ENCODE measurements at regions not wholly inside any gene's neighbourhood (a gene's known extent, or its start where the extent isn't known, plus 50 kb on each side); places are given as distances from the start of the nearest gene placed in this dataset.

DNA sequence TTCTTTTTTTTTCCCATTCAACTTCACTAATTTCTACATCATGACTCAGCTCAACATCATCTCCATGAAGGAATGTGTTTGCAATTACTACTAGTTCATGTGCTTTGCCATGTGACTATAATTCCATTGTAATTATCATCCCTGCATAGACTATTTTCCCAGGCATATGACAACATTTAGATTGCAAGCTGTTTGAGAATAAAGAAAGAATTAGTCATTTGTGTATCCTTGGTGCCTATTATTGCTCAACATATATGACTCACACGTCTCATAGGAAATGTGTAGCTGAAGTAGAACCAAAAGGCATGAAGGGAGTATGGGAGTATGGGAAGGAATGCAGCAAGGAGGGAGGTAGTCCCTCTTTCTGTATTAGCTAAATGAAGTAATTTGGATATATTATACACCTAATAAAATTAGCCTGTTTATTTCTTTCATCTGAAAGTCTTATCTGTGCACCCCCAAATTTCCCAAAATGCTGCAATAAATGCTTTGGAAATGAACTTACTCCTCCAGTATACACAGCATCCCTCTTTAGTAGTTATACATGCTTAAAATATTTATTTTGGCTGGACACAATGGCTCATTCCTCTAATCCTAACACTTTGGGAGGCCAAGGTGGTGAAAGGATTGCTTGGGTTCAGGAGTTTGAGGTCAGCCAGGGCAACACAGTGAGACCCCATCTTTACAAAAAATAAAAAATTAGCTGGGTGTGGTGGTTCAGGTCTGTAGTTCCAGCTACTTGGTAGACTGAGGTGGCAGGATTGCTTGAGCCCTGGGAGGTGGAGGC is 316.9 kb upstream of the ADGRL4 start:
- Histone ChIP-seq H3K27ac (no peak overlapping the region), H3K27me3 (no peaks in the 10 kb centered on the region), H3K36me3 (no peaks in the 10 kb centered on the region), H3K4me1 (no peaks in the 10 kb centered on the region), H3K4me3 (no peak overlapping the region), H3K9me3 (replicated peaks) (no peaks in the 10 kb centered on the region)
- DNase-seq: no peak

DNA sequence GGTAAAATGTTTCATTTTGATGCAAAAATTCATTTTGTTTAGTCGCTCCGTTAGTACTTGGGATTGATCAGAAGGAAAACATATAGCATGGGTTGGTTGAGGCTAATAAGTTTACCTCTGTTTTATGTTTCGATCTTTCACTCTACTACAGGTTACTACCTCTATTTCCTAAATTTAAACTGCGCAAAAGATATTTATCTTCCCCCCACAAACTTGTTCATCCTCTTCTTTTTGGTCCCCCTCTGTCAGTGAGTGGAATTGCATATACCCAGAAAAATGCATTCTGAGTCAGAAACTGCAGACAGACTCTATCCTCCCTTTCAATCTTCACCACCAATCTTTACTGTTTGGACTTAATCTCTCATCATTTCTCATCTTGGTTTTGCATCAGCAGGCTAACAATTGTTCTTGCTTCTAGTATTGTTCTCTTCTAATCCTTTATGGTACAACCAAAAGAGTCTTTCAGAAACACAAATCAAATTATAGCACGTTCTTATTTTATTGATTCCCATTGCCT is 316.0 kb upstream of the ADGRL4 start:
- H3K27ac ChIP-seq: no peak overlapping the region

DNA sequence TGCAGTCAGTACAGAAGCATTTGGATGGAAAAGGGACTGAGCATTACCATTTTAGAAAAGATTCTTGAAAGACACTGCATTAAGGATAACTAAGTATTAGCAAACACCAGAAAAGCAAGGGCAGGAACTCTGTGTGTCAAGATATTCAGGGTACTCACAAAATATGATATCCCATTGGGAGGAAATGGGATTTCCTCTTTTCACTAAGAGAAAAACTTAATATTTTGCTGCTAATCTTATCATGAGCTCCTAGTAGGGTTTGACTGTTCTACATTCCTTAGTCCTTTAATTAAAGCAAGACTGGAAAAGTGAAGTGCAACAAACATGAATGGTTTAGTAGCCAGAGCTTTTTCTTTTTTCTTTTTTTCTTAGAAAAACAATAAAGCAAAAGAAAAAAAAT is 305.9 kb upstream of the ADGRL4 start:
- no peak for DNase-seq
- Histone ChIP-seq H3K27me3 (no peaks in the 10 kb centered on the region; the same call in 1 of the 2 replicates), H3K9me3 (replicated peaks) (no peaks in the 10 kb centered on the region), H3K36me3 (no peaks in the 10 kb centered on the region), H3K4me3 (no peak overlapping the region), H3K27ac (no peak overlapping the region), H3K4me1 (no peaks in the 10 kb centered on the region)

More for the DNA sequence above, 316.0 kb upstream of the ADGRL4 start:
- no peaks in the 10 kb centered on the region for H3K4me1 ChIP-seq
- H3K27me3 ChIP-seq: no peaks in the 10 kb centered on the region
- H3K4me3 ChIP-seq: no peak overlapping the region
- H3K36me3 ChIP-seq: no peaks in the 10 kb centered on the region
- no peaks in the 10 kb centered on the region for H3K9me3 ChIP-seq (replicated peaks)
- DNase-seq: no peak

DNA sequence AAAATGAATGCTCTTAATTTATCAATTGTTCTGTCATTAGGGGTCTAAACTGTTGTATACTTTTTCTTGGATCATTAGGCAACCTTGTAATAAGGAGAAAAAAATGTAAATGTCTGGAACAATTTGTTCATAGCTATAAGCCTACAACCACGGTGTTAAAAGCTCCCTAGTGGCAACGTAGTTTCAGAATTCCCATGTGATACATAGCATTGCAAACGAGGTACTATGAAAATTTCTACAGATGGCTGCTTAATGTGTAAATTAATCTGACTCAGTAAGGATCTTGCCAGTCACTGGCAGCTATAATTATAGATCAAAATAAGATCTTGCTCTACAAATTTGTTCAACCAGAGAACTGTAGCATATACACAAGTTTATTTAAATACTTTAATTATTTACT is 304.1 kb upstream of the ADGRL4 start:
- no peak overlapping the region for H3K27ac ChIP-seq
- no peaks in the 10 kb centered on the region for H3K4me1 ChIP-seq
- H3K36me3 ChIP-seq: no peaks in the 10 kb centered on the region
- H3K27me3 ChIP-seq: no peaks in the 10 kb centered on the region
- H3K4me3 ChIP-seq: no peak overlapping the region
- DNase-seq: no peak
- no peaks in the 10 kb centered on the region for H3K9me3 ChIP-seq (replicated peaks)

DNA sequence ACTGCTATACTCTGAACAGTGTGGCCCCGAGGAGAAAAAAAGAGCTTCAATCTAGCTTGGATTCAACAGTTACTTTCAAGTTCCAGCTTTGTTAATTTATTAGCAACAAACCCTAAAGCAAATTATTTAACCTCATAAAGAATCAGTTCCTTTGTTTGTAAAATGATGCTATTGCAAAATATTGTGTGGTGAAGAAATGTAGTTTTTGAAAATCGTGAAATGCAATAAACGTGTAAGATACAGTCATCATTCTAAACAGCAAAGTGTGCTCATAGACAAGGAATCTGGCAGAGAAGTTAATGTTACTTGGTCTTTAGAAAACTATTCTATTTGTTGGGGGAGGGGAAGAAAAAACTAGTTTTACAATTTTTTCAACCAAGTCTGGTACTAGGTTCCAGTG is 297.6 kb upstream of the ADGRL4 start:
- H3K9me3 ChIP-seq (replicated peaks): no peaks in the 10 kb centered on the region
- no peaks in the 10 kb centered on the region for H3K36me3 ChIP-seq
- H3K27ac ChIP-seq: no peak overlapping the region
- H3K27me3 ChIP-seq: no peaks in the 10 kb centered on the region
- H3K4me3 ChIP-seq: no peak overlapping the region
- H3K4me1 ChIP-seq: no peaks in the 10 kb centered on the region
- no peak for DNase-seq

DNA sequence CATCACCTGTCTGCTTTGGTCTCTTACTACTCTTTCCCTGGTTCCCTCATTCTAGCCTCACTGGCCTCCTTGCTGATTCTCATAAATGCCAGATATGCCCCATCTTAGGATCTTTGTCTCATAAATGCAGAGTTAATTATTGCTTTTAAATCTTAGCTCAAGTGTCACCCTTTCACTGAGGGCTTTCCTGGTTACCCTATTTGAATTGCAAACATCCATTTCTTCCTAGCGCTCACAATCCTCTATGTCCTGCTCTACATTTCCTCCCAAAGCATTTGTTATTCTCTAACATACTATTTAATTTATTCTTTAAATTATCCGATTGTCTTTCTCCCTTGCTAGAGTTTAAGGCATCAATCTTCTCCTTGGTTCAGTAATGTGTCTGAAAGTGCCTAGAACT is 296.5 kb upstream of the ADGRL4 start:
- no peaks in the 10 kb centered on the region for H3K27me3 ChIP-seq
- no peaks in the 10 kb centered on the region for H3K36me3 ChIP-seq
- H3K4me1 ChIP-seq: no peaks in the 10 kb centered on the region
- no peak overlapping the region for H3K27ac ChIP-seq
- no peak for DNase-seq
- no peak overlapping the region for H3K4me3 ChIP-seq
- H3K9me3 ChIP-seq (replicated peaks): no peaks in the 10 kb centered on the region

DNA sequence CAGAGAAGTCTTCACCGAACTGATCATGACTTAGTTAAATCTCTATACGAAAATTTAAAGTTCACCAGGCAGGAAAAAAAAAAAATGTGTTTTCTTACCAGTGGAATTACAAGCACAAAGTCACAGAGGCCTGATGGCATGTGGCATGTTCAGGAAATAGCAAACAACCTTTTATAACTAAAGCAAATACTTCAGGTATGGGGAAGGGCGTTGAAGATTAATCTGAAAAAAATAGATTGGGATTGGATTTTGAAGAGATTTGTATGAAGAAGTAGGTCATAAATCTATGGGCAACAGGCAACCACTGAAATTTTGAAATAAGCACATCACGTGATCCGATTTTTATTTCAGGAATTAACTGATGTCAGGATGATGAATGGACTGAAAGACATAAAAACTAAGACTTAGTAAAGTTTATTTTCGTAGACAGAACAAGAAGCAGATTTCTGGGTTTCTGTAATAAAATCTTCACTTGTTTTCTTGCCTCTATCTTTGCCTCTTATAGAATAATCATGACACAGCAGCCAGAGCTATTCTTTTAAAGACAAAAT is 295.9 kb upstream of the ADGRL4 start:
- H3K4me1 ChIP-seq: no peaks in the 10 kb centered on the region
- DNase-seq: no peak
- H3K4me3 ChIP-seq: no peak overlapping the region
- no peak overlapping the region for H3K27ac ChIP-seq
- no peaks in the 10 kb centered on the region for H3K27me3 ChIP-seq
- H3K36me3 ChIP-seq: no peaks in the 10 kb centered on the region
- H3K9me3 ChIP-seq (replicated peaks): no peaks in the 10 kb centered on the region

DNA sequence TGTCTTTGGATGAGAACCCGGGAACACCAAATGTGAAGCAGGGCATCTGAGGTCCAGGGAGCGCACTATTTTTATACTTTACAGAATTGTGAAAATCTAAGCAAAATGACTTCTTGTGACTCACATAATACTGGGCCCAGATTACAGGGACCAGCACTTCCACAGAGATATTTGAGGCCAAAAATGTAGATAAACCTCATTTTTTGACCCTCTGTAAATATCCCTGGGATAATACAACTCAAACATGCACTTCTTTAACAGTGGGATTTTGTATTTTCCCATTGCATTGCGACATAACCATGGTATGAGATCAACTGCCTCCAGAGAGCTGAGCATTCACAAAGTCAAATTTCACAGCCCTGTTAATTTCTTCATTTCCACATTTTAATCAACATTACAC is 289.4 kb upstream of the ADGRL4 start:
- Histone ChIP-seq H3K36me3 (no peaks in the 10 kb centered on the region), H3K4me3 (no peak overlapping the region), H3K9me3 (replicated peaks) (no peaks in the 10 kb centered on the region), H3K27ac (no peak overlapping the region), H3K27me3 (no peaks in the 10 kb centered on the region), H3K4me1 (no peaks in the 10 kb centered on the region)
- no peak for DNase-seq

DNA sequence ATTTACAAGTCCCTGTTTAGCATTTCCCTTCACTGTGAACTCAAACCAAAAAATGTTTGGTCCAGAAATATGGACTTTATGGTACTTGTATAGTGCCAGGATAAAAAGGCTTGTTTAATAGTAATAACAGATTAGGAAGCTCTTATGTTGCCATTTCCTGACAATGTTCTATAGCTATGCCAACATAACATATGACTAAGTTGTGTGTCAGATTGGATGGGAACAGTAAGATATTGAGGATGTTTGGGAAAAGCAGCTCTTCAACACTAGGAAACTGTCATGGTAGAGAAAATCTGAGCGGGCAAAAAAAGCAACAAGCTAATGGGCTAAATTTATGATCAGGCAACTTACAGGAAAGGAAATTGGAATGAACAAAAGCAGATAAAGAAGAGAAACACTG is 287.1 kb upstream of the ADGRL4 start:
- DNase-seq: no peak
- H3K4me1 ChIP-seq: no peaks in the 10 kb centered on the region

DNA sequence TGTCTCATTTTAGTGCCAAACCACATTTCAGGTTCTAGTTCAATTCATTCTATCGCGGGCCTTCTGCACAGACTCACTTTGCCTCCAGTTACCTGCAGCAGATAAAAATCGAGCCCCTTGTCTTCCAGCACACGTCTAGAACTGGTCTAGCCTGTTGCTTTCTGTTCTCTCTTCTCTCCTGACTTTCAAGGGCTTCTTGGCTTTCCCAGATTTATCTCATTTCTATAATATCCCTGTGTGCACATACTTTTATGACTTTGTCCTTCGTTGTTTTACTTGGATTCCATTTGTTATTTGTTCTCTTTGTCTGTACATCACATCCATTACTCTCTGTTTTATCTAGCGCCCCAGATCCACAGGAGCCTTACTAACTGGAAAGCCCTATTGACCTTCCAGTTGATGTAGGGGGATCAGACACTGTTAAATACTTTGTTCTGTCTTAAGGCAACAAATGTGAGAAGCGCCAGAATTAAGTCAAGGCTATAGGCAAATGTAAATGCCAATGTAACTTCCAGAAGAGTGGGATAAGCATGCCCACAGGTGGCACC is 284.5 kb upstream of the ADGRL4 start:
- Histone ChIP-seq H3K4me3 (no peak overlapping the region), H3K27me3 (no peaks in the 10 kb centered on the region), H3K4me1 (no peaks in the 10 kb centered on the region), H3K9me3 (replicated peaks) (no peaks in the 10 kb centered on the region), H3K27ac (no peak overlapping the region), H3K36me3 (no peaks in the 10 kb centered on the region)
- no peak for DNase-seq

More for the DNA sequence above, 287.1 kb upstream of the ADGRL4 start:
- no peaks in the 10 kb centered on the region for H3K27me3 ChIP-seq
- H3K4me3 ChIP-seq: no peak overlapping the region
- no peaks in the 10 kb centered on the region for H3K9me3 ChIP-seq (replicated peaks)
- no peak overlapping the region for H3K27ac ChIP-seq
- no peaks in the 10 kb centered on the region for H3K36me3 ChIP-seq

DNA sequence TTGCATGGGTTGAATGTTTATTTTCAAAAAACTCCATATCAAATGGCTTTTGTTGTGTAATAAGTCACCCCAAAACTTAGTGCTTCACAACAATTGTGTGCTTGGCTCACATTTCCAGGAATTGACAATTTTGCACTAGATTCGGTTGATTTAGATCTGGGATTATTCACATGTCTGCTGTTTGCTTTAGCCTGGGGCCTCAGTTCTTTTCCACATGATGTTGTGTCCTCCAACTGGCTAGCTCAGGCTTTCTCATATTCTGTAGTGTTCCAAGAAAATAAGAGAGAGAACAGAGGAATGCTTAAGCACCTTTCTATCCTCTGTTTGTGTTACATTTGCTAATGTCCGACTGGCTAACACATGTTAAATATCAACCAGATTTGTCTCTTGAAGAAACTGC is 281.5 kb upstream of the ADGRL4 start:
- Histone ChIP-seq H3K4me1 (no peaks in the 10 kb centered on the region), H3K4me3 (no peak overlapping the region), H3K9me3 (replicated peaks) (no peaks in the 10 kb centered on the region), H3K27ac (no peak overlapping the region), H3K27me3 (no peaks in the 10 kb centered on the region), H3K36me3 (no peaks in the 10 kb centered on the region)
- no peak for DNase-seq

DNA sequence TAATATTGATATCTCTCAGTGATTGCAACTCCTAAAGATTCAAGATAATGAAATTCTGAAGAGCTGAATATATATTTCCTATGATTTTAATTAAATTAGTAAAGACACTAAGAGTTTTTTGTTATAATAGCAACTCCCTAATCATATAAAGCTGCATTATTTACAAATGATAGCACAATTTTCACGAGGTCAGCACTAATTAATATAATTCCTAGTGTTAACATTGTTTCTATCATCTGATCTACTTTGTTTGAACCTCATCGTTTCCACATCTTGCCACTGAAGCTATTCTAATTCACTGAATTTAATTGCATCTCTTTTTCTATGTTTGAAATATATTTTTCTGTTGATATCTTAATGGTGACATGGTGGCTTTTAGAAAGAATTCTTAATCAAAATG is 279.1 kb upstream of the ADGRL4 start:
- no peaks in the 10 kb centered on the region for H3K4me1 ChIP-seq

DNA sequence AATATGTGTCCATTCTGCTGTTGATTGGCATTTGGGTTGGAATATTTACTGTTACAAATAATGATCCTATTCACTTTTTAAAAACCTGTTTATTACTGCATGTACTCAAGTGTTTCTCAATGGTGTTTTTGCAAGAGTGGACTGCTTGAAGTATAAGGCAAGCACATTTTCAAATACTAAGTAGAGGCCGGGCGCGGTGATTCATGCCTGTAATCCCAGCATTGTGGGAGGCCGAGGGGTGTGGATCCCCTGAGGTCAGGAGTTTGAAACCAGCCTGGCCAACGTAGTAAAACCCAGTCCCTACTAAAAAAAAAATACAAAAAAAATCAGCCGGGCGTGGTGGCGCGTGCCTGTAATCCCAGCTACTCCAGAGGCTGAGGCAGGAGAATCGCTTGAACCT is 276.9 kb upstream of the ADGRL4 start:
- no peaks in the 10 kb centered on the region for H3K36me3 ChIP-seq
- no peaks in the 10 kb centered on the region for H3K9me3 ChIP-seq (replicated peaks)
- no peaks in the 10 kb centered on the region for H3K4me1 ChIP-seq
- H3K4me3 ChIP-seq: no peak overlapping the region
- H3K27me3 ChIP-seq: no peaks in the 10 kb centered on the region
- no peak for DNase-seq
- no peak overlapping the region for H3K27ac ChIP-seq

More for the DNA sequence above, 279.1 kb upstream of the ADGRL4 start:
- Histone ChIP-seq H3K27ac (no peak overlapping the region), H3K9me3 (replicated peaks) (no peaks in the 10 kb centered on the region), H3K4me3 (no peak overlapping the region), H3K27me3 (no peaks in the 10 kb centered on the region), H3K36me3 (no peaks in the 10 kb centered on the region)
- no peak for DNase-seq

DNA sequence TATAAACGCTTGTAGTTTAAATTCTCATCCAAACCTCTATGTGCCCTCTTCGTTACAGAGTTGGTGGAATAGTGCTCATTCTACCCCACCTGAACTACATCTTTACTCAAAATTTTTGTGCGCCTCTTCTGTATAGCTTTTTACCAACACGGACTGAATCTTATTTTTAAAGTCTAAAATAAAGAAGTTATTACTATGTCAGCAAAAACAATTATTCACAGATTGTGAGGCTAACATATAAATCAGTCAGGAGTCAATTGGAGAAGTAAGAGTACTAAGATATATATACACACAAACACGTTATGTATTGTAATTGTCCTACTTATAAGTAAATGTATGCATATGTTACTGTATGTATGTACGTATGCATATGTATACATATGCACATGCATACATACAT is 274.9 kb upstream of the ADGRL4 start:
- DNase-seq: no peak
- H3K27ac ChIP-seq: no peak overlapping the region
- H3K4me1 ChIP-seq: no peaks in the 10 kb centered on the region
- no peaks in the 10 kb centered on the region for H3K36me3 ChIP-seq
- H3K9me3 ChIP-seq (replicated peaks): no peaks in the 10 kb centered on the region
- no peaks in the 10 kb centered on the region for H3K27me3 ChIP-seq
- no peak overlapping the region for H3K4me3 ChIP-seq

DNA sequence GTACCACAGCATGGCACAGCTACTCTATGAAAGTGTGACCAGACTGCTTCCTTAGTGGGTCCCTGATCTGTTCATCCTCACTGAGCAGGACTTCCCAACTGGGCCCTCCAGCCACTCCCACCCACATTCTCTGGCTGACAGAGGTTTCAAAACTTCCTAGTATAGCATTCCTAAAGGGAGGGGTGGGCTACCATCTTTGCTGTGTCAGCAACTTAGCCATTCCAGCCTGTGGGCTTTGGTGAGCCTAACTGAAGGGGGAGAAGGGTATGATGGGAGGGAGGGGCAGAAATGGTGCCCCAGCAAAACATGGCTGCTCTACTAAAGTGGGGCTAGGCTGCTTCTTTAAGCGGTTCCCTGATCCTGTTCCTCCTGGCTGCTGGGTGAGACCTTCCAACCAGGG is 265.2 kb upstream of the ADGRL4 start:
- Histone ChIP-seq H3K36me3 (no peaks in the 10 kb centered on the region), H3K9me3 (replicated peaks) (no peaks in the 10 kb centered on the region; the same call in 1 of the 2 replicates), H3K27me3 (no peaks in the 10 kb centered on the region), H3K4me1 (no peaks in the 10 kb centered on the region), H3K27ac (no peak overlapping the region), H3K4me3 (no peak overlapping the region)
- DNase-seq: no peak
